ENCODE measurements at regions not wholly inside any gene's neighbourhood (a gene's known extent, or its start where the extent isn't known, plus 50 kb on each side); places are given as distances from the start of the nearest gene placed in this dataset.

DNA sequence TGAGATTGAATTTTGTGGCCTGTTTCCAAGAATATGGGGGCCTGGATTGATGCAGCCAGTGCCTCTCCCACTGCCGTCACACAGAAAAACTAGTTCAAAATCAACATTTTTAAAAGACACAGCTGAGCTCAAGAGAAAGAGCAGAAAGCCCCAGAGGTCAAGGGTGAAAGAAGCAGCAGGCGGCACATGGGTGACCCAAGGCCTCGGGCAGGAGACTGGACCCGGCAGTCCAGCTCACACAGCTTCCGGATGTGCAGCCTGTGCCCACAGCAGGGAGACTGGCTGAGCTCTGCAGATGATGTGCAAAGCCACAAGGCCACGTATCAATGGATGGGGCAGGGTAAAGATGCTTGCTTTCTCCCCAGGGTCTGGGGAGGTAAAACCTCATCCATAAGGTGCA lies 50.4 kb upstream of the RNF32 start:
- no peak overlapping the region for H3K27ac ChIP-seq
- H3K27me3 ChIP-seq: no peaks in the 10 kb centered on the region
- TF ChIP-seq POLR2A (IDR thresholded peaks at IDR 0.05): no peak
- TF ChIP-seq, protein P1, sequence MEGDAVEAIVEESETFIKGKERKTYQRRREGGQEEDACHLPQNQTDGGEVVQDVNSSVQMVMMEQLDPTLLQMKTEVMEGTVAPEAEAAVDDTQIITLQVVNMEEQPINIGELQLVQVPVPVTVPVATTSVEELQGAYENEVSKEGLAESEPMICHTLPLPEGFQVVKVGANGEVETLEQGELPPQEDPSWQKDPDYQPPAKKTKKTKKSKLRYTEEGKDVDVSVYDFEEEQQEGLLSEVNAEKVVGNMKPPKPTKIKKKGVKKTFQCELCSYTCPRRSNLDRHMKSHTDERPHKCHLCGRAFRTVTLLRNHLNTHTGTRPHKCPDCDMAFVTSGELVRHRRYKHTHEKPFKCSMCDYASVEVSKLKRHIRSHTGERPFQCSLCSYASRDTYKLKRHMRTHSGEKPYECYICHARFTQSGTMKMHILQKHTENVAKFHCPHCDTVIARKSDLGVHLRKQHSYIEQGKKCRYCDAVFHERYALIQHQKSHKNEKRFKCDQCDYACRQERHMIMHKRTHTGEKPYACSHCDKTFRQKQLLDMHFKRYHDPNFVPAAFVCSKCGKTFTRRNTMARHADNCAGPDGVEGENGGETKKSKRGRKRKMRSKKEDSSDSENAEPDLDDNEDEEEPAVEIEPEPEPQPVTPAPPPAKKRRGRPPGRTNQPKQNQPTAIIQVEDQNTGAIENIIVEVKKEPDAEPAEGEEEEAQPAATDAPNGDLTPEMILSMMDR (IDR thresholded peaks at IDR 0.05): no peak
- DNase-seq: no peak
- WGBS, 2 donors: 83 to 86% methylated on average over 6 of the region's 6 CpGs
- no peak overlapping the region for H3K4me3 ChIP-seq
- intact Hi-C loops (cut with DNase I): no loop called here
- no peaks in the 10 kb centered on the region for H3K36me3 ChIP-seq
- no peaks in the 10 kb centered on the region for H3K4me1 ChIP-seq
- H3K9me3 ChIP-seq: peaks cover 0 to 20% (median 6%) of the 10 kb centered on the region in 3 donors

DNA sequence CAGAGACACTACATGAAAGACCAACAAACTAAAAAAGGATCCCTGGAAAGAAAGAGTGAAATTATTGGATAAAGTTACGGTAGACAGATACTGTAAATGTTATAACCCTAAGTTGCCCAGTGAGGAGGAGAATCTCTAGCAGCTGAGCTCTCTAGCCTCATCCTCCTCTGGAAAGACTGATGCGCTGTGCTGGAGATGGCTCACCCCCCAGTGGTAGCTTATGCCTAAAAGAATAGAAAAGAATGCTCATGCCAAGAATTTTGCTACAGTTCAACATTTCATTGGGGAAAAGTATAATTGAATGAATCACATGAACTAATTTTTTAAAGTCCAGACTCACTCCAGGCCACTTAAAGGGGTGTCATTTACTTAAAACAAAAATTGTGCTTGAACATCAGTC lies 50.8 kb upstream of the RNF32 start:
- Histone ChIP-seq H3K4me1 (no peaks in the 10 kb centered on the region), H3K9me3 (peaks cover 0 to 19% (median 6%) of the 10 kb centered on the region in 3 donors), H3K27ac (no peak overlapping the region), H3K4me3 (no peak overlapping the region), H3K36me3 (no peaks in the 10 kb centered on the region), H3K27me3 (no peaks in the 10 kb centered on the region)
- no peak for DNase-seq
- intact Hi-C loops (cut with DNase I): no loop called here
- TF ChIP-seq POLR2A (IDR thresholded peaks at IDR 0.05): no peak
- TF ChIP-seq, protein P1 (IDR thresholded peaks at IDR 0.05): no peak
- WGBS, 2 donors: 83 to 85% methylated on average over 2 of the region's 2 CpGs

DNA sequence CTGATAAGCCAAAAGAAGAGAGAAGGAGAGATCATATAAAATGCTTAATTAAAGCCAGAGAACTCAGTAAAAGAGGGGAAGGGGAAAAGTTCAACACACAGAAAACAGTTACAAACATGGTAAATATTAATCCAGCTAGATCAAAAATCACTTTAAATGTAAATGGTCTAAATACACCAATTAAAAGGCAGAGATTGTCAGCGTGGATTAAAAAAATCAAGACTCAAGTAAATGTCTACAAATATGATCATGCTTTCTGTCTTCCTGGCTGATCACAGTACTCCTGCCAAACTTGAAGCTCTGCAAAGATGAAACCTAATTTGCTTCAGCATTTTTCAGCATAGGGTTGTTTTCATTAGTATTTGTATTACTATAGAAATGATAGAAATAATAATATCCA lies 54.6 kb upstream of the RNF32 start:
- Histone ChIP-seq H3K27me3 (no peaks in the 10 kb centered on the region), H3K4me1 (no peaks in the 10 kb centered on the region), H3K36me3 (no peaks in the 10 kb centered on the region), H3K9me3 (peaks cover 0 to 4% (median 0%) of the 10 kb centered on the region in 3 donors), H3K27ac (no peak overlapping the region), H3K4me3 (no peak overlapping the region)
- TF ChIP-seq, protein P1 (IDR thresholded peaks at IDR 0.05): no peak
- TF ChIP-seq POLR2A (IDR thresholded peaks at IDR 0.05): no peak
- DNase-seq: no peak
- 88 to 96% methylated on average over 1 of the region's 1 CpG for WGBS, 2 donors
- intact Hi-C loops (cut with DNase I): no loop called here

DNA sequence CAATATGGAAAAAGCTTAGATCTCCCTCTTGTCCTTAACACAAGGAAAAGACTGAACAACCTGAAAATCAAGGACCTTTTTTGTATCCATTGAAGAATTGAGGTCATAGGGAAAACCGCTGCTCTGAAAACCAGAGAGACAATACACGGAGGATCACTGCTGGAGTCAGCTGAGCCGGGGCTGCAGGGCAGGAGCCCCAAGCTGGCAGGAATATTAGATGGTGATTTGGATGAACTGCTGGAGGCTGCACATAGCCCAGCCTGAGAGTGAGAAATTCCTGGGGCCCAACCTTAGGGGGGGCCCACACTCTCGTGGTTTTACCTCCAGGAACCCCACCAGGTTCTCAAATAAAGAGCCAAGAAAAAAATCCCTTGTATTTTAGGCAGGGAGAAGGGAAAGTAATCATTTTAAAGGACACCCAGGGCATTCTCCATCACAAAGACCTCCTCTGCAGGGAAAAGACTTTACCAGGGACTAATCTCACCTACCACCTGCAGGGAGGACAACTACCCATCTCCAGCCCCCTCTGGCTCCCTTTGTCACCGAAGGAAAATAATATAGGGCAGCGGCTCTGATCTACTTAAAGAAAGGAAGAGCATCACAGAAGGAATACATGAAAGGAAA lies 55.4 kb upstream of the RNF32 start:
- H3K9me3 ChIP-seq: peaks cover 0 to 4% (median 0%) of the 10 kb centered on the region in 3 donors
- no peaks in the 10 kb centered on the region for H3K27me3 ChIP-seq
- no peak for TF ChIP-seq POLR2A (IDR thresholded peaks at IDR 0.05)
- TF ChIP-seq, protein P1 (IDR thresholded peaks at IDR 0.05): no peak
- no peak overlapping the region for H3K27ac ChIP-seq
- H3K4me3 ChIP-seq: no peak overlapping the region
- 39 to 61% methylated on average over 6 of the region's 6 CpGs for WGBS, 2 donors
- H3K4me1 ChIP-seq: no peaks in the 10 kb centered on the region
- no peaks in the 10 kb centered on the region for H3K36me3 ChIP-seq
- no peak for DNase-seq
- intact Hi-C loops (cut with DNase I): no loop called here

DNA sequence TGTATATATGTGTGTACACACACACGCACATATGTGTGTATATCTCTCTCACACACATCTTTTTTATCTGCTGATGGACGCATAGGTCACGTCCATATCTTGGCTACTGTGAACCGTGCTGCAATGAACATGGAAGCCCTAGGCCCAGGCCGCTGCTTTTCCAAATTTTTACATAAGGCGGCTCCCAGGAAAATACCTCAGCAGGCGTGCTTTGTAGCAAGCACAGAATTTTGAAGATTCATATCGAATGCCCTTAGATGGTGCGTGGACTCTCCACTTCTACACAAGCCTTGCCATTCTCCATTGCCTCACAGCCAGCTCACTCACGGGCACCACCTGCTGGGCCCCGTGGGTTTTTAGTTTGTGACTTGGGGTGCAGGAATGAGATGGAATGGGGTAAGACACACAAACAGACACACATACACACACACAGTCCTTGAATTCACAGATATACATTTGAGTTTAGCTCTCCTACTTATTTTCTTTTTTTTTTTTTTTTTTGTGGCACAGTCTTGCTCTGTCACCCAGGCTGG lies 57.9 kb upstream of the RNF32 start:
- TF ChIP-seq, protein P1 (IDR thresholded peaks at IDR 0.05): no peak
- no peak for TF ChIP-seq POLR2A (IDR thresholded peaks at IDR 0.05)
- intact Hi-C loops (cut with DNase I): no loop called here
- H3K36me3 ChIP-seq: no peaks in the 10 kb centered on the region
- no peak for DNase-seq
- H3K27ac ChIP-seq: no peak overlapping the region
- no peaks in the 10 kb centered on the region for H3K4me1 ChIP-seq
- H3K4me3 ChIP-seq: no peak overlapping the region
- peaks cover 0 to 4% (median 0%) of the 10 kb centered on the region in 3 donors for H3K9me3 ChIP-seq
- no peaks in the 10 kb centered on the region for H3K27me3 ChIP-seq
- WGBS, 2 donors: 89 to 93% methylated on average over 11 of the region's 11 CpGs

Measured in esophagus squamous epithelium (tissue), 5 donors.